ENCODE measurements at regions not wholly inside any gene's neighbourhood (a gene's known extent, or its start where the extent isn't known, plus 50 kb on each side); places are given as distances from the start of the nearest gene placed in this dataset.

- TF ChIP-seq CTCF (IDR thresholded peaks at IDR 0.05), result no peak
- no peak for TF ChIP-seq POLR2A (IDR thresholded peaks at IDR 0.05)
Measured at GRCh38 chr12:42769455-42769854, 179.9 kb upstream of the PRICKLE1 start.
